ENCODE measurements at regions not wholly inside any gene's neighbourhood (a gene's known extent, or its start where the extent isn't known, plus 50 kb on each side); places are given as distances from the start of the nearest gene placed in this dataset.

GRCh38 chr1:96482616-96483015 is 239.0 kb upstream of the PTBP2 start:
- H3K36me3 Mint-ChIP-seq (ENCODE audit: insufficient read depth, unreplicated experiment) = no peaks in the 10 kb centered on the region
- CTCF ChIA-PET = no interaction called here
- no peaks in the 10 kb centered on the region for H3K27me3 Mint-ChIP-seq (ENCODE audit: unreplicated experiment)
- no peak for DNase-seq
- intact Hi-C loops (cut with micrococcal nuclease; ENCODE audit: unreplicated experiment) = loop anchor here (5.0 kb wide), 1 partner anchor 135 kb away; no protein-coding TSS in a partner anchor
- H3K27ac Mint-ChIP-seq (ENCODE audit: unreplicated experiment) = no peak overlapping the region
- BruUV-seq (replicated peaks) = no TSS peak
- H3K4me3 Mint-ChIP-seq (ENCODE audit: low read depth, unreplicated experiment) = no peak overlapping the region
- no peak for TF ChIP-seq CTCF (IDR thresholded peaks at IDR 0.05; ENCODE audit: unreplicated experiment)
- no peaks in the 10 kb centered on the region for H3K9me3 Mint-ChIP-seq (ENCODE audit: low read depth, unreplicated experiment)
- peaks cover 28% of the 10 kb centered on the region for H3K4me1 Mint-ChIP-seq (ENCODE audit: low read depth, unreplicated experiment)

GRCh38 chr1:96487394-96487793 is 234.2 kb upstream of the PTBP2 start:
- BruUV-seq (replicated peaks) = no TSS peak
- Mint-ChIP-seq H3K4me3 (ENCODE audit: low read depth, unreplicated experiment) (no peak overlapping the region), H3K4me1 (ENCODE audit: low read depth, unreplicated experiment) (peaks cover 42% of the 10 kb centered on the region), H3K27me3 (ENCODE audit: unreplicated experiment) (no peaks in the 10 kb centered on the region), H3K27ac (ENCODE audit: unreplicated experiment) (peak overlapping the region; percentile 94), H3K9me3 (ENCODE audit: low read depth, unreplicated experiment) (no peaks in the 10 kb centered on the region), H3K36me3 (ENCODE audit: insufficient read depth, unreplicated experiment) (no peaks in the 10 kb centered on the region)
- intact Hi-C loops (cut with micrococcal nuclease; ENCODE audit: unreplicated experiment) = loop anchor here (1.0 kb wide), 1 partner anchor 15 kb away; no protein-coding TSS in a partner anchor
- DNase-seq = peak; percentile 44
- CTCF ChIA-PET = interaction anchor here (0.6 to 1.4 kb wide), 3 partner anchors 10 to 251 kb away, joined by 3 to 5 read pairs (median 4); no protein-coding TSS in a partner anchor
- TF ChIP-seq CTCF (IDR thresholded peaks at IDR 0.05; ENCODE audit: unreplicated experiment) = no peak

GRCh38 chr1:96487971-96488370 is 233.6 kb upstream of the PTBP2 start:
- no peak for TF ChIP-seq CTCF (IDR thresholded peaks at IDR 0.05; ENCODE audit: unreplicated experiment)
- CTCF ChIA-PET = interaction anchor here (0.6 to 1.4 kb wide), 3 partner anchors 70 to 1262 kb away, joined by 3 to 5 read pairs (median 3); no protein-coding TSS in a partner anchor
- peak; percentile 26 for DNase-seq
- H3K4me3 Mint-ChIP-seq (ENCODE audit: low read depth, unreplicated experiment) = no peak overlapping the region
- no peaks in the 10 kb centered on the region for H3K27me3 Mint-ChIP-seq (ENCODE audit: unreplicated experiment)
- no peaks in the 10 kb centered on the region for H3K9me3 Mint-ChIP-seq (ENCODE audit: low read depth, unreplicated experiment)
- intact Hi-C loops (cut with micrococcal nuclease; ENCODE audit: unreplicated experiment) = loop anchor here (1.0 kb wide), 1 partner anchor 16 kb away; no protein-coding TSS in a partner anchor
- no peaks in the 10 kb centered on the region for H3K36me3 Mint-ChIP-seq (ENCODE audit: insufficient read depth, unreplicated experiment)
- H3K27ac Mint-ChIP-seq (ENCODE audit: unreplicated experiment) = peak overlapping the region; percentile 94
- BruUV-seq (replicated peaks) = no TSS peak
- H3K4me1 Mint-ChIP-seq (ENCODE audit: low read depth, unreplicated experiment) = peaks cover 42% of the 10 kb centered on the region

- no peaks in the 10 kb centered on the region for H3K36me3 Mint-ChIP-seq (ENCODE audit: insufficient read depth, unreplicated experiment)
- intact Hi-C loops (cut with micrococcal nuclease; ENCODE audit: unreplicated experiment) = no loop called here
- no peak for DNase-seq
- no peak for TF ChIP-seq CTCF (IDR thresholded peaks at IDR 0.05; ENCODE audit: unreplicated experiment)
- peak overlapping the region; percentile 94 for H3K27ac Mint-ChIP-seq (ENCODE audit: unreplicated experiment)
- no TSS peak for BruUV-seq (replicated peaks)
- no peaks in the 10 kb centered on the region for H3K9me3 Mint-ChIP-seq (ENCODE audit: low read depth, unreplicated experiment)
- H3K27me3 Mint-ChIP-seq (ENCODE audit: unreplicated experiment) = no peaks in the 10 kb centered on the region
- H3K4me1 Mint-ChIP-seq (ENCODE audit: low read depth, unreplicated experiment) = peaks cover 42% of the 10 kb centered on the region
- CTCF ChIA-PET = no interaction called here
- H3K4me3 Mint-ChIP-seq (ENCODE audit: low read depth, unreplicated experiment) = no peak overlapping the region
Observed at GRCh38 chr1:96488777-96489176, 232.8 kb upstream of the PTBP2 start.

Measured in Calu3 (cell line).